AG08396 (cell line): ENCODE measurements at regions not wholly inside any gene's neighbourhood (a gene's known extent, or its start where the extent isn't known, plus 50 kb on each side); places are given as distances from the start of the nearest gene placed in this dataset.

ENCODE experiments used
- DNase-seq: peaks from one replicate; pipeline ENCODE4 v3.0.0; 2012; ENCODE audit warnings: low spot score, mixed read lengths

GRCh38 chr9:134214386-134214765 is 50.0 kb upstream of the RNU6ATAC start:
- no peak for DNase-seq

GRCh38 chr9:134214766-134215419 is 50.5 kb upstream of the RNU6ATAC start:
- no peak for DNase-seq

GRCh38 chr9:134215420-134215698 is 51.0 kb upstream of the RNU6ATAC start:
- DNase-seq = no peak

- DNase-seq = peak; percentile 66
Observed at GRCh38 chr9:134215699-134216448, 51.5 kb upstream of the RNU6ATAC start.

- DNase-seq = no peak
Observed at GRCh38 chr9:134216449-134216951, 52.1 kb upstream of the RNU6ATAC start.

GRCh38 chr9:134216961-134217360 is 52.6 kb upstream of the RNU6ATAC start:
- no peak for DNase-seq

GRCh38 chr9:134217431-134218210 is 53.3 kb upstream of the RNU6ATAC start:
- DNase-seq = no peak

- DNase-seq = no peak
Observed at GRCh38 chr9:134218230-134218629, 53.9 kb upstream of the RNU6ATAC start.

GRCh38 chr9:134219646-134220060 is 55.3 kb upstream of the RNU6ATAC start:
- DNase-seq = no peak

GRCh38 chr9:134220311-134220710 is 55.9 kb upstream of the RNU6ATAC start:
- no peak for DNase-seq

GRCh38 chr9:134221273-134222017 is 57.1 kb upstream of the RNU6ATAC start:
- no peak for DNase-seq

- DNase-seq = no peak
Observed at GRCh38 chr9:134222018-134222573, 57.7 kb upstream of the RNU6ATAC start.

GRCh38 chr9:134223091-134223490 is 58.7 kb upstream of the RNU6ATAC start:
- no peak for DNase-seq

- no peak for DNase-seq
Observed at GRCh38 chr9:134223591-134224122, 59.3 kb upstream of the RNU6ATAC start.

GRCh38 chr9:134224127-134224526 is 59.8 kb upstream of the RNU6ATAC start:
- DNase-seq = no peak

GRCh38 chr9:134224567-134225093 is 60.3 kb upstream of the RNU6ATAC start:
- no peak for DNase-seq

- DNase-seq = no peak
Observed at GRCh38 chr9:134225186-134225585, 60.8 kb upstream of the RNU6ATAC start.

GRCh38 chr9:134225816-134226215 is 61.5 kb upstream of the RNU6ATAC start:
- no peak for DNase-seq

- DNase-seq = peak; percentile 89
Observed at GRCh38 chr9:134226221-134226930, 62.0 kb upstream of the RNU6ATAC start.
